Activated CD8-positive, alpha-beta memory T cell treated with anti-CD3 and anti-CD28 coated beads for 48 hours (primary cell): ENCODE measurements at regions not wholly inside any gene's neighbourhood (a gene's known extent, or its start where the extent isn't known, plus 50 kb on each side); places are given as distances from the start of the nearest gene placed in this dataset.

ENCODE experiments used
- DNase-seq, 3 experiments: peaks; one replicate each; pipeline ENCODE4 v3.0.0-alpha.2; 2020; ENCODE audit warnings: low read depth in 2 of 3, low spot score in 2 of 3

DNA sequence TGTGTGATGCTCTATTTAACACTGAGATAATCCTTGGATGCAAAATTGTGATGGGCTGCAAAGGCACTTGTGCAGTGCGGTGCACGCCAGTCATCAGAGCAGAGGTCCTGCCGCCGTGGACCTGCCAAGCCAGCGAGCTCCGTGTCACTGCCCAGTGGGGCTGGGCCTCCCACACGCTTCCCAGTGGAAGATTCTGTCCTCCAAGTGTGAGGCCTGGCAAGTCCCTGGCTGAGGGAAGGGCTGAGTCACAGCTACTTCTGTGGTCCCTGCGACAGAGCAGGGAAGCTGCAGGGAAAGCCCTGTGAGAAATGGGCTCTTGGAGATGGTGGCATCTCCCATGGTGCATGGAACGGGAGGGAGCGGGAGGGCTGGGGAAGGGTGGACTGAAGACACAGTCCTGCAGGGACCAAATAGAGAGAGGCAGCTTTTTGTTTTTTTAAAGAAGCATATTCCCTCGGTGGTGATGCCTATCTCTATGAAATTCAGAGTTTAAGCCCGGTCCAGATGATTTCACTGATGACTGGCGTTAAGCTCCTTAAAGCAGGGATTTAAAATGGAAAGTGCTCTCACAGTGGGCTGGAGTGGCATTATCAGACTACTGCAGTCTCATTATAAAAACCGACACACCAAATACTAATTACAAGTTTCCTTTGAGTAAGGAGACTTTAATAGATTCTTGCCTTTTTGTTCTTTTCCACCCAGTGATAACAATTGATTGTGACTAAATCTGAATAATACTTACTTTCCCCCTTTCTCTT, 413.7 kb downstream of the QKI start:
- no peak for DNase-seq

GRCh38 chr6:163827143-163827542, 412.6 kb downstream of the QKI start:
- no peak for DNase-seq

DNA sequence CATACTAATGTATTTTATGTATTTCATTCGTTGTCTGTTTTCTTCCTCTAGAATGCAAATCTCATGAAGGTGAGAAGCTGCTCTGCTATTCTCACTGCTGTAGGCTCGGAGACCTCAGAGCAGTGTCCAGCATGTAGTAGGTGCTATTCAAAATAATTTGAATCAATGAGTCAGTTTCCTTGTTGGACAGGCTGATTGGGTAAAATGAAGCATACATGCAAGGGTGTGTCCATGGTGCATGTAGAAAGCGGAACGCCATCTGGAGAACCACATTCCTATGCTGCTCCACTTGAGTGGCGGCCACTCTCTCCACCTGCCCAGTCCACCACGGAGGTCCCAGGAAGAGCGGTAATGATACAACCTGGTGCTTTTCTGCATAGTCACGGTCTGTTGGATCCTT, 412.1 kb downstream of the QKI start:
- no peak for DNase-seq

DNA sequence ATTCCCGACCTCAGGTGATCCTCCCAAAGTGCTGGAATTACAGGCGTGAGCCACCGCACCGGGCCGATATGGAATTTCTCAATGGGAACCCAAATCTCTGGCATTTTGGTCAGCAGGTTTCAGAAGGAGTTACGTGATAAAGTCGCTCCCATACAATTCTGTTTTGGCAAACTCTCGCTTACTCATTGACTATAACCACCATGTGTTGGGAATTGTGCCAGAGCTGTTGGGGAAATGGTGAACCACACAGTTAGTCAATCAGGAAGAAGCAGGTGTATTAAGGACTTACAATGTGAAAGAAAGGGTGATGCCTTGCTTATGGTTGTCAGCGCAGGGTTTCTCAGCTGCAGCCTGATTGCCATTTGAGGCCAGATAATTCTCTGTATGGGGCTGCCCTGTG, 410.5 kb downstream of the QKI start:
- no peak for DNase-seq

- DNase-seq: no peak
Observed at GRCh38 chr6:163823577-163823976, 409.1 kb downstream of the QKI start.

GRCh38 chr6:163820745-163821458, 406.4 kb downstream of the QKI start:
- DNase-seq: no peak

GRCh38 chr6:163820171-163820570, 405.7 kb downstream of the QKI start:
- DNase-seq: no peak

GRCh38 chr6:163818719-163819118, 404.2 kb downstream of the QKI start:
- DNase-seq: no peak

DNA sequence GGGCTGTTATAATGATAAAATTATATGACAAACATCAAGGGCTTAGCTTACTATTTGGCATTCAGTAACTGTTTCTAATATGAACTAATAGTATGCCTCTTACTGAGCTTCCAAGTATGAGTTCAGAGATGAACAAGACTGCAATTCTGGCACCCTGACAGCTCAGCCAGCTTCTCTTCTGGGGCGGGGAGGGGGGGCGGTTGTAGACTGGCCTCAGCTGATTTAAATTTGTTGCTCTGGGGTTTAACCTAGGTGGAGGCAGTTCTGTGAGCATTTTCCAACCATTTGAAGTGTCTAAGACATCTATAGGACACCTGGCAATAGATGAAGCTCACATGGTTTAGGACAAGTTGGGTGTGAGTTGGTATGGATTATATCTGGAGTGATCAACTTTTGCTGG, 401.9 kb downstream of the QKI start:
- no peak for DNase-seq

- no peak for DNase-seq
Observed at GRCh38 chr6:163815796-163816195, 401.3 kb downstream of the QKI start.

DNA sequence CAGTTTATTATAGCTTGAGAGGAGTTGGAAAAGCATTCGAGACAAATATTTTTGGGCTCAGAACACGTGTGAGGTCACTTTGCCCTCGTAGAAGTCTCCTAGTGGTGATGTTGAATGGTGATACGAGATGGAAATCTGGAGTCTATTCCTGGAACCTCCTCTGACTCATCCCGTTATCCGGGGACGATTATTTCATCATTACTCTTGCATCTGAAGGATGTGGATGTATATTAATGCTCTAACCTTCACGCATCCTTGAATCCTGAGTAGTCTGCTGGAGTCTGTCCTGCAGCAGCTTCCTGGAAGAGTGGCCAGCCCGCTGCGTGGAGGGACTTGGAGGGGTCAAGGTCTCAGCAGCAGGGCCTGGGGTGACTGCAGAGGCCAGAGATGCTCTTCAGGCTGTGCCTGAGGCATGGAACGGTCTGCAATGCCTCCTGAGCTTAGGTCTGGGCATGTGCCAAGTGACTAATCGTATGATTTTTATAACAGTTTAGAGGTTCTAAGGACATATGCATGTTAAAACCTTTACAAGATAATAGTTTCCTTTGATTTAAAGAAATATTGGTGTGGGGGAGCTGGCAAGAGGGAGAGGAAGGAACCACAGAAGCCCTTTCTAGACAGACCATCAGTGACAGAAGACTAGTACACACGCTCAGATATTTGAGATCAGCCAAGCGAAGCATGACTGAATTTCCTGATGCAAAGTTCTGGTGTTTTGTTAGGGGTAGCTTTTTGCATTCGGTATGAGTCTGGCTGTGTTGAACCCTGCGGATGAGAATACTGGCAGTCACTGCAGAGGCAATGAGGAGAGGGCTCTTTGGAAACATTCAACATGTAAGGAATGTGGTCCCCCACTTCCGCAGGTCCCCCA, 400.2 kb downstream of the QKI start:
- DNase-seq: no peak

DNA sequence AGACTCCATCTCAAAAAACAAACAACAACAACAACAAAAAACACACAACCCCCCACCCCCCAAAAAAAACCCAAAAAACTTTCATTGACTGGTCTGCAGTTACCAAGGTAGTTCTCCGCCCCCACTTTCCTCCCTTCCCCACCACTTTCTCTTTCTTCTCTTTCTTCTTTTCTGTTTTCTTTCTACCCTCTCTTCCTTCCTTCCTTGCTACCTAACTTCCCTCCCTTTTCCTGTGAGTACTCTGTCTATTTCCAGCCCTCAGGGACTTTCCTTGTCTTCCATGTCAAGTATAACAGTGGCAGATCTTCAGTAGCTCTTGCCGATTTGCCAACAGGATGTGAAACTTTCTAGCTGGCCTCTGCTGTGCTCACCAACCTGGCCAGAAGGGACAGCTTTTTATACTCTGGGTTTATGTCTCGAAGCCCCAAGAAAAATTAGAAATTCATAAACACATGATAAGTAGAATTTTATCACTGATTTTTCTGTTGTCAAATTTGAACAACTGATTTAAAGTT, 399.5 kb downstream of the QKI start:
- DNase-seq: no peak

DNA sequence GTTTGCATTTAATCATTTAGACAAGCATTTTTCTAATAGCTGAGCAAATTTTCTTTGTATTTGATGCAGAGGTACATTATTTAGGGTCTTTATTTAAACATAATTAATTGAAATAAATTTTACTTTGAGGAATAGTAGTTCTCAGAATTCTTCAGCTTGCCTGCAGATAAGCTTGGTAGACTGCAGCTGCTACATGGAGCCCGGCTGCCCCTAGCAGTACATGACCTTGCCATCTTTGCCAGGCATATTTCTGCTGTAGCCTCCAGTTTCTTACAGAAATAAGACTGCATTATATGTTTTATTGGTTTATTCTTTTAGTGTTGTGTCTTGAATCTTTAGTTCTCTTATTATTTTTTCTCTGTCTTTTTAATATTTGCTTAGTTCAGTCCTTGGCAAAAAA, 396.8 kb downstream of the QKI start:
- no peak for DNase-seq

GRCh38 chr6:163809364-163809763, 394.8 kb downstream of the QKI start:
- DNase-seq: no peak

DNA sequence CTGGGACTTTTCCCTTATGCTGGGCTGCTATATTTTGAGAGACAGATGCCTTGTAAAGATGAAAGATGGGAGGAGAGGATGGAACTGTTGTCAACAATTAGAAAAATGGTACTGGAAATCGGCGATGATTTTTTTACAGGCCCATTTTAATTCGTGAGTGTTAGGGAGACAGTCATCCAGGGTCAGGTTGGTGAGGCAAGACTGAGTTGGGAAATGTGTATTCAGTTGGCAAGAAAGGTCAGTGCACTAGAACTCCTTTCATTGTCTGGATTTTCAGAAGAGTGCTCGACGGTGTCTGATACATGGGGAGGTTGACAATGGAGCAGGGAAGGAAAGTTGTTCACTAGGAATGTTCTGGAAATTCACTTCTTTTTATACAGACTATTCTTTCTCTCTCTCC, 394.4 kb downstream of the QKI start:
- DNase-seq: no peak

- no peak for DNase-seq
Observed at GRCh38 chr6:163808231-163808630, 393.7 kb downstream of the QKI start.

- DNase-seq: no peak
Observed at GRCh38 chr6:163806755-163807499, 392.4 kb downstream of the QKI start.

GRCh38 chr6:163804991-163805390, 390.5 kb downstream of the QKI start:
- DNase-seq: no peak

DNA sequence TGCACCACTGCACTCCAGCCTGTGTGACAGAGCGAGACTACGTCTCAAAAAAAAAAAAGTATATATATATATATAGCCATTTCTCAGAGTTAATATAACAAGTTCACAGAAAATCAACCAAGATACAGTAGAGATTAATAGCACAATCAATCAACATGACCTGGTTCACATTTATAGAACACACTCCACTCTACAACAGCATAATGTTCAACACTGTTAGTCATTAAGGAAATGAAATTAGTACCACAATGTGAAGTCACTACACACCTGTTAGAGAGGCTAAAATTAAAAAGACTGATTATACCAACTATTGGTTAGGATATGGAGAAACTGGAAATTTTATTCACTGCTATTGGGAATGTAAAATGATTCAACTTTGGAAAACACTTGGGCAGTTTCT, 387.7 kb downstream of the QKI start:
- DNase-seq: no peak

- no peak for DNase-seq
Observed at GRCh38 chr6:163797296-163797845, 382.9 kb downstream of the QKI start.
